Astrocyte (in vitro differentiated cells and primary cell): ENCODE measurements at regions not wholly inside any gene's neighbourhood (a gene's known extent, or its start where the extent isn't known, plus 50 kb on each side); places are given as distances from the start of the nearest gene placed in this dataset.

ENCODE experiments used
- DNase-seq: peaks from one replicate; pipeline ENCODE4 v3.0.0-alpha.2; 2010; ENCODE audit warnings: low read depth
- FAIRE-seq: peaks from 2 replicates; lab custom pipeline; 2011; peaks lifted over from hg19 to GRCh38; lab: Jason Lieb, UNC
- H2AFZ ChIP-seq: 2 replicates; pipeline ENCODE4 v1.6.0; 2012; ENCODE audit warnings: low read depth, low read length, inconsistent platforms
- H3K27ac ChIP-seq: 2 replicates; pipeline ENCODE4 v1.5.1; 2011; ENCODE audit warnings: low read depth, low read length, inconsistent platforms
- H3K27me3 ChIP-seq: 2 replicates; pipeline ENCODE4 v1.6.0; 2011; ENCODE audit warnings: low read length, inconsistent platforms; ENCODE audit not compliant: insufficient read depth
- H3K36me3 ChIP-seq: 2 replicates; pipeline ENCODE4 v1.5.1; 2011; ENCODE audit warnings: low read length, inconsistent platforms; ENCODE audit not compliant: insufficient read depth
- H3K4me1 ChIP-seq: 2 replicates; pipeline ENCODE4 v1.5.1; 2011; ENCODE audit warnings: low read length, inconsistent platforms; ENCODE audit not compliant: insufficient read depth
- H3K4me2 ChIP-seq: 2 replicates; pipeline ENCODE4 v1.6.0; 2012; ENCODE audit warnings: low read length, inconsistent platforms
- H3K4me3 ChIP-seq: 2 replicates; pipeline ENCODE4 v1.5.1; 2011; ENCODE audit warnings: low read depth, mild to moderate bottlenecking, low read length, inconsistent platforms; ENCODE audit not compliant: insufficient read depth
- H3K79me2 ChIP-seq: 2 replicates; pipeline ENCODE4 v1.6.0; 2012; ENCODE audit warnings: mild to moderate bottlenecking, low read length, inconsistent platforms; ENCODE audit not compliant: insufficient read depth
- H3K9ac ChIP-seq: 2 replicates; pipeline ENCODE4 v1.6.0; 2012; ENCODE audit warnings: mild to moderate bottlenecking, low read length, inconsistent platforms
- H3K9me3 ChIP-seq: 2 replicates; pipeline ENCODE4 v1.5.1; 2012; ENCODE audit warnings: low read depth, mild to moderate bottlenecking, low read length, inconsistent platforms; ENCODE audit not compliant: insufficient read depth
- H4K20me1 ChIP-seq: 2 replicates; pipeline ENCODE4 v1.6.0; 2012; ENCODE audit warnings: low read length, inconsistent platforms; ENCODE audit not compliant: insufficient read depth
- H3K27ac Mint-ChIP-seq: one replicate; pipeline ENCODE4 v1.8.0; 2021; ENCODE audit warnings: mild to moderate bottlenecking, mixed read lengths; ENCODE audit not compliant: unreplicated experiment
- H3K27me3 Mint-ChIP-seq: one replicate; pipeline ENCODE4 v1.8.0; 2021; ENCODE audit warnings: low read depth, mixed read lengths; ENCODE audit not compliant: unreplicated experiment
- H3K36me3 Mint-ChIP-seq: one replicate; pipeline ENCODE4 v1.8.0; 2021; ENCODE audit warnings: low read depth, mixed read lengths; ENCODE audit not compliant: unreplicated experiment
- H3K4me1 Mint-ChIP-seq: one replicate; pipeline ENCODE4 v1.8.0; 2021; ENCODE audit warnings: low read depth, mixed read lengths; ENCODE audit not compliant: unreplicated experiment
- H3K4me3 Mint-ChIP-seq: one replicate; pipeline ENCODE4 v1.8.0; 2021; ENCODE audit warnings: mild to moderate bottlenecking, moderate library complexity, mixed read lengths; ENCODE audit not compliant: unreplicated experiment
- H3K9me3 Mint-ChIP-seq: one replicate; pipeline ENCODE4 v1.8.0; 2021; ENCODE audit warnings: mild to moderate bottlenecking, mixed read lengths; ENCODE audit not compliant: unreplicated experiment
- CTCF ChIP-seq: IDR thresholded peaks from 2 replicates; pipeline ENCODE4 v1.5.1; 2011; ENCODE audit warnings: low read depth, mild to moderate bottlenecking, inconsistent platforms, low read length, moderate library complexity; ENCODE audit not compliant: insufficient read depth
- EZH2 ChIP-seq: IDR thresholded peaks from 2 replicates; pipeline ENCODE4 v1.6.1; 2012; ENCODE audit warnings: mild to moderate bottlenecking, low read length, inconsistent platforms; ENCODE audit not compliant: insufficient read depth

- no peak for TF ChIP-seq CTCF
- no peak for TF ChIP-seq EZH2
- FAIRE-seq, result no peak
Measured at GRCh38 chr7:91609525-91609924, 271.0 kb downstream of the MTERF1 start.

GRCh38 chr7:91614431-91614830 lies 266.1 kb downstream of the MTERF1 start:
- no peak for DNase-seq
- no peaks in the 10 kb centered on the region for H3K27me3 ChIP-seq
- H3K36me3 Mint-ChIP-seq, result no peaks in the 10 kb centered on the region
- peaks cover 5% of the 10 kb centered on the region for H3K9me3 ChIP-seq
- H3K4me3 ChIP-seq, result no peak overlapping the region
- no peaks in the 10 kb centered on the region for H3K4me1 Mint-ChIP-seq
- TF ChIP-seq EZH2, result no peak
- no peak for TF ChIP-seq CTCF
- H3K4me3 Mint-ChIP-seq, result no peak overlapping the region
- H3K79me2 ChIP-seq, result no peaks in the 10 kb centered on the region
- no peak overlapping the region for H3K9ac ChIP-seq
- H4K20me1 ChIP-seq, result no peaks in the 10 kb centered on the region
- no peak overlapping the region for H3K4me2 ChIP-seq
- no peak for FAIRE-seq
- no peak overlapping the region for H2AFZ ChIP-seq
- H3K27me3 Mint-ChIP-seq, result no peaks in the 10 kb centered on the region
- H3K27ac Mint-ChIP-seq, result no peak overlapping the region
- peaks cover 5% of the 10 kb centered on the region for H3K9me3 Mint-ChIP-seq
- no peak overlapping the region for H3K27ac ChIP-seq
- no peaks in the 10 kb centered on the region for H3K4me1 ChIP-seq
- H3K36me3 ChIP-seq, result no peaks in the 10 kb centered on the region

More at GRCh38 chr7:91609525-91609924, 271.0 kb downstream of the MTERF1 start:
- Histone ChIP-seq H3K27me3 (no peaks in the 10 kb centered on the region), H3K36me3 (no peaks in the 10 kb centered on the region), H3K4me2 (no peak overlapping the region), H3K4me3 (no peak overlapping the region), H3K79me2 (no peaks in the 10 kb centered on the region), H3K9ac (no peak overlapping the region), H4K20me1 (no peaks in the 10 kb centered on the region), H3K4me1 (no peaks in the 10 kb centered on the region), H3K9me3 (peaks cover 5% of the 10 kb centered on the region), H3K27ac (no peak overlapping the region), H2AFZ (no peak overlapping the region)
- Mint-ChIP-seq H3K27ac (no peak overlapping the region), H3K27me3 (no peaks in the 10 kb centered on the region), H3K9me3 (peaks cover 5% of the 10 kb centered on the region), H3K36me3 (no peaks in the 10 kb centered on the region), H3K4me1 (no peaks in the 10 kb centered on the region), H3K4me3 (no peak overlapping the region)
- no peak for DNase-seq

- H4K20me1 ChIP-seq, result no peaks in the 10 kb centered on the region
- peaks cover 1% of the 10 kb centered on the region for H3K27me3 Mint-ChIP-seq
- no peaks in the 10 kb centered on the region for H3K27me3 ChIP-seq
- H3K9me3 Mint-ChIP-seq, result no peaks in the 10 kb centered on the region
- TF ChIP-seq CTCF (no peak), EZH2 (no peak)
- no peaks in the 10 kb centered on the region for H3K36me3 ChIP-seq
- H3K9ac ChIP-seq, result no peak overlapping the region
- H3K4me2 ChIP-seq, result no peak overlapping the region
- no peaks in the 10 kb centered on the region for H3K9me3 ChIP-seq
- H3K4me3 ChIP-seq, result no peak overlapping the region
- no peaks in the 10 kb centered on the region for H3K36me3 Mint-ChIP-seq
- no peak overlapping the region for H3K27ac ChIP-seq
- no peak for DNase-seq
- no peak overlapping the region for H3K4me3 Mint-ChIP-seq
- H3K27ac Mint-ChIP-seq, result no peak overlapping the region
- no peaks in the 10 kb centered on the region for H3K4me1 Mint-ChIP-seq
- no peaks in the 10 kb centered on the region for H3K79me2 ChIP-seq
- FAIRE-seq, result no peak
- H3K4me1 ChIP-seq, result no peaks in the 10 kb centered on the region
- no peak overlapping the region for H2AFZ ChIP-seq
Measured at GRCh38 chr7:91618776-91619765, 261.4 kb downstream of the MTERF1 start.
